Prostate gland (tissue), 2 donors: ENCODE measurements at regions not wholly inside any gene's neighbourhood (a gene's known extent, or its start where the extent isn't known, plus 50 kb on each side); places are given as distances from the start of the nearest gene placed in this dataset.

Experiments used
- POLR2A ChIP-seq: fragments of 450-650 bp; IDR thresholded peaks from one replicate; pipeline ENCODE4 v1.6.1; 2016; ENCODE audit warnings: antibody characterized with exemption, mild to moderate bottlenecking
- TF ChIP-seq, protein P1 (sequence below), 4 experiments: fragments of 200-600 bp in 2 of 4; fragments of 450-650 bp in 2 of 4; sonication (generic) in 2 of 4; IDR thresholded peaks; 1 replicate in 3 of 4; 2 replicates in 1 of 4; pipeline ENCODE4 v1.5.1; 2016 to 2019; ENCODE audit warnings: antibody characterized with exemption in 4 of 4, mild to moderate bottlenecking in 2 of 4, moderate library complexity in 2 of 4

DNA sequence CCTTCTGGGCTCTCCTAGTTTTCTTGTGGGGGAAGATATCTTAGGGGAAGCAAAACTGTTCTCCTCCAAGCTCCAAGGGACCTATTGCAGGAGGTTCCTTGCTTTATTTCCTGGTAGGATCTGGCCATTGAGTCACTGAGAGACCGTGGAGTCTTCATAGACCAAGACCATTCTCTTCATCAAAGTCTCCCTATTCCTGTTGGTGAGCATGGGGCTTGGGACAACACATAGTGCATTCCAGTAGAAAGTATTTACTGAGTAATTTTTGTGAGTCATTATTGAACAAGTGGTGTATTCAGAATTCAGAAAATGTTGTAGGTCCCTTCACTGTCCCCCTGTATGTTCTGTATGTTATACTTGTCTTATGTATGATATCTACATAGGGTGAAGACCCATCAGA, 133.6 kb downstream of the CDH26 start:
- TF ChIP-seq, protein P1, sequence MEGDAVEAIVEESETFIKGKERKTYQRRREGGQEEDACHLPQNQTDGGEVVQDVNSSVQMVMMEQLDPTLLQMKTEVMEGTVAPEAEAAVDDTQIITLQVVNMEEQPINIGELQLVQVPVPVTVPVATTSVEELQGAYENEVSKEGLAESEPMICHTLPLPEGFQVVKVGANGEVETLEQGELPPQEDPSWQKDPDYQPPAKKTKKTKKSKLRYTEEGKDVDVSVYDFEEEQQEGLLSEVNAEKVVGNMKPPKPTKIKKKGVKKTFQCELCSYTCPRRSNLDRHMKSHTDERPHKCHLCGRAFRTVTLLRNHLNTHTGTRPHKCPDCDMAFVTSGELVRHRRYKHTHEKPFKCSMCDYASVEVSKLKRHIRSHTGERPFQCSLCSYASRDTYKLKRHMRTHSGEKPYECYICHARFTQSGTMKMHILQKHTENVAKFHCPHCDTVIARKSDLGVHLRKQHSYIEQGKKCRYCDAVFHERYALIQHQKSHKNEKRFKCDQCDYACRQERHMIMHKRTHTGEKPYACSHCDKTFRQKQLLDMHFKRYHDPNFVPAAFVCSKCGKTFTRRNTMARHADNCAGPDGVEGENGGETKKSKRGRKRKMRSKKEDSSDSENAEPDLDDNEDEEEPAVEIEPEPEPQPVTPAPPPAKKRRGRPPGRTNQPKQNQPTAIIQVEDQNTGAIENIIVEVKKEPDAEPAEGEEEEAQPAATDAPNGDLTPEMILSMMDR (IDR thresholded peaks at IDR 0.05) = no peak
- no peak for TF ChIP-seq POLR2A
